ENCODE measurements at regions not wholly inside any gene's neighbourhood (a gene's known extent, or its start where the extent isn't known, plus 50 kb on each side); places are given as distances from the start of the nearest gene placed in this dataset.

GRCh38 chr17:64773836-64774761 lies 112.0 kb upstream of the SMURF2 start:
- H3K23ac ChIP-seq (ENCODE audit: low read length) = no peak overlapping the region
- H3K18ac ChIP-seq (ENCODE audit: low read length) = peak overlapping the region; percentile 33
- peaks cover 14% of the 10 kb centered on the region for H3K27me3 ChIP-seq (ENCODE audit: insufficient read depth, low read length)
- H3K9me3 ChIP-seq (ENCODE audit: insufficient read depth, low read depth, low read length) = peaks cover 7% of the 10 kb centered on the region
- no CpG with 5 or more reads among the region's 18 CpGs for WGBS (ENCODE audit: extremely low coverage, insufficient coverage, insufficient read length)
- H3K4ac ChIP-seq (ENCODE audit: low read depth, low read length) = peak overlapping the region; percentile 29
- peak overlapping the region; percentile 40 for H2BK120ac ChIP-seq (ENCODE audit: insufficient read depth, low read length, poor library complexity)
- H3K9ac ChIP-seq (ENCODE audit: low read length) = peak overlapping the region; percentile 60
- H3K79me1 ChIP-seq (ENCODE audit: low read length) = peaks cover 15% of the 10 kb centered on the region
- H3K4me3 ChIP-seq (ENCODE audit: low read depth, low read length) = no peak overlapping the region
- peak overlapping the region; percentile 40 for H3K14ac ChIP-seq (ENCODE audit: low read length)
- H4K91ac ChIP-seq (ENCODE audit: low read depth, low read length) = peak overlapping the region; percentile 56
- H3K4me2 ChIP-seq (ENCODE audit: low read length) = peak overlapping the region; percentile 63
- H2AFZ ChIP-seq (ENCODE audit: insufficient read depth, low read length, poor library complexity) = peak overlapping the region; percentile 10
- H3K36me3 ChIP-seq (ENCODE audit: control insufficient read depth in 1 of 2, insufficient read depth in 2 of 2, low read length in 2 of 2) = peaks cover 0 to 2% of the 10 kb centered on the region in 2 experiments
- no peak overlapping the region for H3K27ac ChIP-seq (ENCODE audit: low read depth, low read length)
- H4K8ac ChIP-seq (ENCODE audit: low read depth, low read length) = peak overlapping the region; percentile 87
- peak overlapping the region; percentile 22 for H4K12ac ChIP-seq (ENCODE audit: low read depth, low read length)
- H2BK12ac ChIP-seq (ENCODE audit: low read length) = peak overlapping the region; percentile 34
- H2BK5ac ChIP-seq (ENCODE audit: low read depth, low read length, poor library complexity) = peak overlapping the region; percentile 42
- H3K4me1 ChIP-seq (ENCODE audit: control insufficient read depth in 1 of 2, insufficient read depth in 2 of 2, low read length in 2 of 2) = peaks cover 15 to 27% of the 10 kb centered on the region in 2 experiments
- H2AK5ac ChIP-seq (ENCODE audit: low read length) = no peak overlapping the region
- H3K79me2 ChIP-seq (ENCODE audit: control insufficient read depth, insufficient read depth, low read length, poor library complexity) = peaks cover 2% of the 10 kb centered on the region
- peak in 1 of 2 donors; percentile 52 for DNase-seq

GRCh38 chr17:64773386-64773835 lies 111.3 kb upstream of the SMURF2 start:
- Histone ChIP-seq H2AK5ac (ENCODE audit: low read length) (no peak overlapping the region), H3K4me1 (ENCODE audit: control insufficient read depth in 1 of 2, insufficient read depth in 2 of 2, low read length in 2 of 2) (peaks cover 11 to 21% of the 10 kb centered on the region in 2 experiments), H3K79me1 (ENCODE audit: low read length) (peaks cover 9% of the 10 kb centered on the region), H3K9ac (ENCODE audit: low read length) (peak overlapping the region; percentile 60), H2AFZ (ENCODE audit: insufficient read depth, low read length, poor library complexity) (peak overlapping the region; percentile 10), H3K4me2 (ENCODE audit: low read length) (peak overlapping the region; percentile 63), H3K27me3 (ENCODE audit: insufficient read depth, low read length) (peaks cover 7% of the 10 kb centered on the region), H2BK5ac (ENCODE audit: low read depth, low read length, poor library complexity) (no peak overlapping the region), H3K23ac (ENCODE audit: low read length) (no peak overlapping the region), H3K9me3 (ENCODE audit: insufficient read depth, low read depth, low read length) (peaks cover 4% of the 10 kb centered on the region), H3K18ac (ENCODE audit: low read length) (peak overlapping the region; percentile 33), H3K4ac (ENCODE audit: low read depth, low read length) (peak overlapping the region; percentile 29), H3K79me2 (ENCODE audit: control insufficient read depth, insufficient read depth, low read length, poor library complexity) (peaks cover 2% of the 10 kb centered on the region), H2BK12ac (ENCODE audit: low read length) (no peak overlapping the region), H3K14ac (ENCODE audit: low read length) (peak overlapping the region; percentile 40), H2BK120ac (ENCODE audit: insufficient read depth, low read length, poor library complexity) (peak overlapping the region; percentile 40), H4K8ac (ENCODE audit: low read depth, low read length) (peak overlapping the region; percentile 87), H4K12ac (ENCODE audit: low read depth, low read length) (peak overlapping the region; percentile 22), H3K36me3 (ENCODE audit: control insufficient read depth in 1 of 2, insufficient read depth in 2 of 2, low read length in 2 of 2) (peaks cover 0 to 2% of the 10 kb centered on the region in 2 experiments), H4K91ac (ENCODE audit: low read depth, low read length) (peak overlapping the region; percentile 56), H3K4me3 (ENCODE audit: low read depth, low read length) (no peak overlapping the region), H3K27ac (ENCODE audit: low read depth, low read length) (no peak overlapping the region)
- WGBS (ENCODE audit: extremely low coverage, insufficient coverage, insufficient read length) = no CpG with 5 or more reads among the region's 6 CpGs
- no peak for DNase-seq

GRCh38 chr17:64772845-64773299 lies 110.8 kb upstream of the SMURF2 start:
- H3K23ac ChIP-seq (ENCODE audit: low read length) = no peak overlapping the region
- no peak overlapping the region for H3K4me3 ChIP-seq (ENCODE audit: low read depth, low read length)
- no peak overlapping the region for H4K8ac ChIP-seq (ENCODE audit: low read depth, low read length)
- H3K4me1 ChIP-seq (ENCODE audit: control insufficient read depth in 1 of 2, insufficient read depth in 2 of 2, low read length in 2 of 2) = peaks cover 7 to 17% of the 10 kb centered on the region in 2 experiments
- H3K14ac ChIP-seq (ENCODE audit: low read length) = no peak overlapping the region
- no peak for DNase-seq
- H2BK120ac ChIP-seq (ENCODE audit: insufficient read depth, low read length, poor library complexity) = no peak overlapping the region
- no peak overlapping the region for H4K12ac ChIP-seq (ENCODE audit: low read depth, low read length)
- H3K4ac ChIP-seq (ENCODE audit: low read depth, low read length) = no peak overlapping the region
- H3K27me3 ChIP-seq (ENCODE audit: insufficient read depth, low read length) = peaks cover 2% of the 10 kb centered on the region
- H3K9ac ChIP-seq (ENCODE audit: low read length) = no peak overlapping the region
- H3K36me3 ChIP-seq (ENCODE audit: control insufficient read depth in 1 of 2, insufficient read depth in 2 of 2, low read length in 2 of 2) = peaks cover 0 to 2% of the 10 kb centered on the region in 2 experiments
- no peak overlapping the region for H3K4me2 ChIP-seq (ENCODE audit: low read length)
- H3K79me1 ChIP-seq (ENCODE audit: low read length) = peaks cover 6% of the 10 kb centered on the region
- H2AFZ ChIP-seq (ENCODE audit: insufficient read depth, low read length, poor library complexity) = no peak overlapping the region
- H2BK5ac ChIP-seq (ENCODE audit: low read depth, low read length, poor library complexity) = no peak overlapping the region
- H4K91ac ChIP-seq (ENCODE audit: low read depth, low read length) = no peak overlapping the region
- H3K18ac ChIP-seq (ENCODE audit: low read length) = no peak overlapping the region
- H2AK5ac ChIP-seq (ENCODE audit: low read length) = no peak overlapping the region
- no peak overlapping the region for H2BK12ac ChIP-seq (ENCODE audit: low read length)
- H3K9me3 ChIP-seq (ENCODE audit: insufficient read depth, low read depth, low read length) = no peaks in the 10 kb centered on the region
- WGBS (ENCODE audit: extremely low coverage, insufficient coverage, insufficient read length) = no CpG with 5 or more reads among the region's 6 CpGs
- no peak overlapping the region for H3K27ac ChIP-seq (ENCODE audit: low read depth, low read length)
- H3K79me2 ChIP-seq (ENCODE audit: control insufficient read depth, insufficient read depth, low read length, poor library complexity) = peaks cover 2% of the 10 kb centered on the region

- H3K36me3 ChIP-seq (ENCODE audit: control insufficient read depth in 1 of 2, insufficient read depth in 2 of 2, low read length in 2 of 2) = peaks cover 3 to 5% of the 10 kb centered on the region in 2 experiments
- no peak overlapping the region for H4K12ac ChIP-seq (ENCODE audit: low read depth, low read length)
- no peak overlapping the region for H2BK5ac ChIP-seq (ENCODE audit: low read depth, low read length, poor library complexity)
- H3K14ac ChIP-seq (ENCODE audit: low read length) = no peak overlapping the region
- no peak overlapping the region for H3K23ac ChIP-seq (ENCODE audit: low read length)
- no peak overlapping the region for H4K91ac ChIP-seq (ENCODE audit: low read depth, low read length)
- H3K4ac ChIP-seq (ENCODE audit: low read depth, low read length) = no peak overlapping the region
- H3K4me2 ChIP-seq (ENCODE audit: low read length) = no peak overlapping the region
- no peak overlapping the region for H2AK5ac ChIP-seq (ENCODE audit: low read length)
- peaks cover 6% of the 10 kb centered on the region for H3K79me2 ChIP-seq (ENCODE audit: control insufficient read depth, insufficient read depth, low read length, poor library complexity)
- H3K9me3 ChIP-seq (ENCODE audit: insufficient read depth, low read depth, low read length) = no peaks in the 10 kb centered on the region
- no peak overlapping the region for H3K4me3 ChIP-seq (ENCODE audit: low read depth, low read length)
- H3K27me3 ChIP-seq (ENCODE audit: insufficient read depth, low read length) = no peaks in the 10 kb centered on the region
- no peak overlapping the region for H4K8ac ChIP-seq (ENCODE audit: low read depth, low read length)
- WGBS (ENCODE audit: extremely low coverage, insufficient coverage, insufficient read length) = no CpG with 5 or more reads among the region's 5 CpGs
- no peak for DNase-seq
- H2AFZ ChIP-seq (ENCODE audit: insufficient read depth, low read length, poor library complexity) = no peak overlapping the region
- H3K9ac ChIP-seq (ENCODE audit: low read length) = no peak overlapping the region
- H2BK120ac ChIP-seq (ENCODE audit: insufficient read depth, low read length, poor library complexity) = no peak overlapping the region
- H3K4me1 ChIP-seq (ENCODE audit: control insufficient read depth in 1 of 2, insufficient read depth in 2 of 2, low read length in 2 of 2) = peaks cover 14 to 24% of the 10 kb centered on the region in 2 experiments
- peaks cover 6% of the 10 kb centered on the region for H3K79me1 ChIP-seq (ENCODE audit: low read length)
- no peak overlapping the region for H2BK12ac ChIP-seq (ENCODE audit: low read length)
- no peak overlapping the region for H3K27ac ChIP-seq (ENCODE audit: low read depth, low read length)
- no peak overlapping the region for H3K18ac ChIP-seq (ENCODE audit: low read length)
Observed at GRCh38 chr17:64771980-64772844, 110.1 kb upstream of the SMURF2 start.

Data from trophoblast cell (in vitro differentiated cells and primary cell).